ENCODE measurements at regions not wholly inside any gene's neighbourhood (a gene's known extent, or its start where the extent isn't known, plus 50 kb on each side); places are given as distances from the start of the nearest gene placed in this dataset.

GRCh38 chr1:29683472-29683871 is 447.1 kb downstream of the PTPRU start:
- TF ChIP-seq CTCF (IDR thresholded peaks at IDR 0.05) (no peak), POLR2A (IDR thresholded peaks at IDR 0.05) (no peak)

All from thyroid gland (tissue), 4 donors.